ENCODE measurements at regions not wholly inside any gene's neighbourhood (a gene's known extent, or its start where the extent isn't known, plus 50 kb on each side); places are given as distances from the start of the nearest gene placed in this dataset.

DNA sequence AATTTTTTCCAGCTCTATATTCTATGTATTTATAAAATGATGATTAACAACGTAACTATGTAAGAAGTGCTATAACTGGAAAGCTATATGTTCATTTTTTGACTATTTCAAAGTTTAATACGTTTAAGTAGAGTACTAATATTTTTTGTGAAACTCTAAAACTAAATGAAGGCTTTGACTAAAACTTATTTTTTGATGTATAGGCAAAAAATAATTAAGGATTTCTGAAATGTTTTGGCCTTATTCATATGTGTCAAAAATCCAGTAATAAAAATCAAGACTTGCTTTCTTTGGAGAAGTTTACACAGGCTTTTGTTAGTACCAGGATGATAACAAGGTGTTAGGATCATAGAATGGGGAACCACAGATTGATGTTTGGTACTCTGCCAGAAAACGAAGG lies 58.2 kb upstream of the ZEB2 start:
- TF ChIP-seq, protein P1, sequence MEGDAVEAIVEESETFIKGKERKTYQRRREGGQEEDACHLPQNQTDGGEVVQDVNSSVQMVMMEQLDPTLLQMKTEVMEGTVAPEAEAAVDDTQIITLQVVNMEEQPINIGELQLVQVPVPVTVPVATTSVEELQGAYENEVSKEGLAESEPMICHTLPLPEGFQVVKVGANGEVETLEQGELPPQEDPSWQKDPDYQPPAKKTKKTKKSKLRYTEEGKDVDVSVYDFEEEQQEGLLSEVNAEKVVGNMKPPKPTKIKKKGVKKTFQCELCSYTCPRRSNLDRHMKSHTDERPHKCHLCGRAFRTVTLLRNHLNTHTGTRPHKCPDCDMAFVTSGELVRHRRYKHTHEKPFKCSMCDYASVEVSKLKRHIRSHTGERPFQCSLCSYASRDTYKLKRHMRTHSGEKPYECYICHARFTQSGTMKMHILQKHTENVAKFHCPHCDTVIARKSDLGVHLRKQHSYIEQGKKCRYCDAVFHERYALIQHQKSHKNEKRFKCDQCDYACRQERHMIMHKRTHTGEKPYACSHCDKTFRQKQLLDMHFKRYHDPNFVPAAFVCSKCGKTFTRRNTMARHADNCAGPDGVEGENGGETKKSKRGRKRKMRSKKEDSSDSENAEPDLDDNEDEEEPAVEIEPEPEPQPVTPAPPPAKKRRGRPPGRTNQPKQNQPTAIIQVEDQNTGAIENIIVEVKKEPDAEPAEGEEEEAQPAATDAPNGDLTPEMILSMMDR (IDR thresholded peaks at IDR 0.05) = no peak
- TF ChIP-seq POLR2A (IDR thresholded peaks at IDR 0.05) (no peak), EP300 (IDR thresholded peaks at IDR 0.05) (no peak)
